Suppressor macrophage treated with lipopolysaccharide for 1 hour (primary cell): ENCODE measurements at regions not wholly inside any gene's neighbourhood (a gene's known extent, or its start where the extent isn't known, plus 50 kb on each side); places are given as distances from the start of the nearest gene placed in this dataset.
"Not testable (repeated sequence)": the region's sequence is repeated elsewhere in the genome, so short reads cannot be mapped to it uniquely, and the experiment has no call there.

Experiments
- DNase-seq, 3 donors: peaks; one replicate each; pipeline ENCODE4 v3.0.0-alpha.2; 2020 to 2022

GRCh38 chrX:10676235-10676957, 56.0 kb upstream of the MID1 start:
- no peak for DNase-seq

- DNase-seq = no peak
Measured at GRCh38 chrX:10677490-10677889, 57.1 kb upstream of the MID1 start.

DNA sequence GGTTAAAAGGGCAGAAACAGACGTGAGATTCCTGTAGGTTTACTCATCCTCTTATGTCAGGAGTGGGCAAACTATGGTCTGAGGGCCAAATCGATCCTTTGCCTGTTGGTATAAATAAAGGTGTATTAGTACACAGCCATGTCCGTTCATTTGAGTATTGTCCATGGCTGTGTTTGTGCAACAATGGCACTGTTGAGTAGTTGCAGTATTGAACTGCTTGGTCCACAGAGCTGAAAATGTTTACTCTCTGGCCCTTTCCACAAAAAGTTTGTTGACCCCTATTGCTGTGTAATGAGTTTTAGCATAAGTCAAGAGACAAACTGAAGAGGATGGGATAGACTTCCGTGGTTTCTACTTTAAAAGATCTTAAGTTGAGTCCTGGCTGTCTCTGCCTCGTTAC, 59.0 kb upstream of the MID1 start:
- no peak for DNase-seq

DNA sequence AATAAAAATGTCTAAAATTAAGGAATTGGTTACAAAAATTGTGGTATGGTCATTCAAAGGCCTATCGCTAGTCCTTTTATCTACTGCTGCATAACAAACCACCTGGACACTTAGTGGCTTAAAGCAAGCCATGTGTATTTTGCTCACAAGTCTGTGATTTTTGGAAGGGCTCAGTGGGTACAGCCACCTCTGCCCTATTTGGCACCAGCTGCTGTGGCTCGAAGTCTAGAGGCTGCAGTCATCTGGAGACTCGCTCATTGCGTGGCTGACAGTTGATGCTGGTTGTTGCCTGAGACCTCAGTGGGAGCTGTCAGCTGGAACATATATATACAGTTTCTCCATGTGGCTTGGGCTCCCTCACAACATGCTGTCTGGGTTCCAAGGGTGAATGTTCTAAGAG, 60.8 kb upstream of the MID1 start:
- no peak for DNase-seq

GRCh38 chrX:10683631-10684030, 63.2 kb upstream of the MID1 start:
- DNase-seq = not testable (repeated sequence)

DNA sequence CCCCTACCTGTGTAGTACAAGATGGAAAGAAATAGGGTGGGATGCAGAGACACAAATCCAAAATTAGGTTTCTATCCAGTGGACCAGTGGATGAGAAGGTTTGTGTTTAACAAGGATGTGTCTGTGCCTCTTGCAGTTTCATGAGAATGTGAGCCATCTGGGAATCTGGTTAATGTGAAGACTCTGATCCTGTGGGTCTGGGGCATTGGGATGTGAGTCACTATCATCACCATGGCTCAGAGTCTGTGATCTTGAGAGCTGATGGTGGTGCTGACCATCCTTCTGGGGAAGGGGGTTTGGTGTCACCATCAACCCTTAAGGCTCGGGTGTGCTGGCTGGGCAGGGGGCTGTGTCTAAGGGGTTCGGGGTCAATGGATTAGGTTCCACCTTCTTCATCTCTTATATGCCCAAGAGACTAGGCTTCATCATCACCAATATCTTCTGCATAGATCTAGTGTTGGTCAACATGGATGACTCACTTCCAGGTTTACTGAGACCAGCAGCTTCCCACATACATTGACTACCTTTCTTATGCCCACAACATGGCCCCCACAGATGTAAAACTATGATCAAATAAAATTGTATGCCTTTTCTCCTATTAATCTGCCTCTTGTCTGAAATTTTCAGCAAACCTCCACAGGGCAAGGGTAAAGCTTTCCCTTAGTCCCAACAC, 65.7 kb upstream of the MID1 start:
- no peak for DNase-seq

DNA sequence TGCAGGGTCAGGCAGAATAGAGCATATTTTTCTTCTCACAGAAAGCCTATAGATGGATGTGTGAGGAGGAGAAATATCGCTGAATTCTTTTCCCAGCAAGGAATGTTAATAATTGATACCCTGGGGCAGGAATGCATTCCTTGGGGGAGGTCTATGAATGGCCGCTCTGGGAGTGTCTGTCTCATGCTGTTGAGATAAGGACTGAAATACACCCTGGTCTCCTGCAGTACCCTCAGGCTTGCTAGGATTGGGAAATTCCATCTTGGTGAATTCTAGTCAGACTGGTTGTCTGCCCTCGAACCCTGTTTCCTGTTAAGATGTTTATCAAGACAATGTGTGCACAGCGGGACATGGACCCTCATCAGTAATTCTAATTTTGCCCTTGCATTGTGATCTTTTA, 71.4 kb upstream of the MID1 start:
- DNase-seq = not testable (repeated sequence)

GRCh38 chrX:10697616-10698317, 77.4 kb upstream of the MID1 start:
- DNase-seq = no peak

- no peak for DNase-seq
Measured at GRCh38 chrX:10698318-10698640, 77.9 kb upstream of the MID1 start.

DNA sequence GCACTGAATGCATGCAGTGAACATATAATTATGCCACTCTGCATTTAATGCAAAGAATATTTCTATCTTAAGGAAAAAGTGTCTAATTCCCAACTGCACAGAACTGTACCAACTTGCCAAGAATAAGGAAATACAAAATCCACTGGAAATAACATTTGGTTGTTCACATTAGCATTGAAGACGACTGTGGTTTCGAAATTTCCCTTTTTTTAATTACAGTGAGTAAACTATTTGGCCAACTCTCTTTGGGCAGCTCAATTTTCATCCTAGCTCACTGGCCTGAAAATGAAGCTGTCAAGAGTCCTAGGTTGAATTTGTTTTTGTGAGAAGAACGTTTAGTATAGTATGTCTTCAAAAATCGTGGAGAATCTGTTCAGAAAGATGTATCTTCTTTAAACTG, 81.6 kb upstream of the MID1 start:
- DNase-seq = no peak

GRCh38 chrX:10706342-10706741, 86.0 kb upstream of the MID1 start:
- not testable (repeated sequence) for DNase-seq

DNA sequence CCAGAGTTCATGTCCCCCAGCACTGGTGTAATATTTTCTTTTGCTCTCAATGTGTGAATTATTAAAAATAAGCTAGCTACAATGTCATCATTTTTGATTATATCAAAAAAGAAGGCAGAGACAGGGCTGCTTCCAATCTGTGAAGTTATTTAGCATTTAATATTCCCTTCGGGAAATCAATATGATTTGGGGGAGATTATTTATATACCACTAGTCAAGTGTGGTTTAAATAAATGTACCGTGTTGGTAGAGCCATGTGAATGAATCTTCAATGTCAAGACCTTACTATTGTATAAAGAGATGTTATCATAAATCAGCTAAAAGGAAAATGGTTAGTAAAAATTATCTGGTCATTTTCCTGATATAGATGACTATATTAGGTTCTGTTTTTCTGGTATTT, 87.4 kb upstream of the MID1 start:
- no peak for DNase-seq

DNA sequence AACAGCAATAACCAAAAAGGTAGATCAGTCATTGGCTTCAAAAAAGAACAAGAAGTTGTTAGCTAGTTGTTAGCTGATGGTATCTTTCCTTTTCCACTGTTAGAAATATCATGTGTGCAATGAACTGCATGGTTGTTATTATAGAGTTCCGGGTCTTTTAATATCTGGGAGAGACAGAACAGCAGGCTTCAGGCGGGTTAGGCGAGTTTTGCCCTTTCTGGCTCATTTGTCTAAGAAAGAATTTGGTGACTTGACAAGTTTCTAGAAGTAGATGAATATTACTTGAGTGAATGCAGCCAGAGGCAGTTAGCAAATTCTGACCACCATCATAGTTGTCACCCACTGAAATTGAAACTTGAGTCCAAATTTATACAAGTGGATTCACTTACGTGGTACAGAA, 88.9 kb upstream of the MID1 start:
- DNase-seq = no peak

DNA sequence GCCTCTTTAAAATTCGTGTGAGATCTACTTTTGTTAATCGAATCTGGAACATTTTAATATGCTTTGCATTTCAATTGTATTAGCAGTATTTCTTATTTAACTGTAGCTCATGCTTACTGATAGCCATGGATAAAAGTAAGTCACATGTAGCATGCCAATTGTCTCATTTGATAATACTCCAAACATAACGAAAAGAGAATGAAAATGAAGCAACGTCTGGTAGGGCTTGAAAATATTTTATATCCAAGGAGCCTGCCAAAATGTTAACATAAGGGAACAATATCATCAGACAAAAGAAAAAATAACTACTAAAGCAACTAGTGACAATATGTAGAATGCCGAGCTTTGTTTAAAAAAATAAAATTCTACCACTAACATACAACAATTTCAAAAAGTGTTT, 94.1 kb upstream of the MID1 start:
- no peak for DNase-seq

DNA sequence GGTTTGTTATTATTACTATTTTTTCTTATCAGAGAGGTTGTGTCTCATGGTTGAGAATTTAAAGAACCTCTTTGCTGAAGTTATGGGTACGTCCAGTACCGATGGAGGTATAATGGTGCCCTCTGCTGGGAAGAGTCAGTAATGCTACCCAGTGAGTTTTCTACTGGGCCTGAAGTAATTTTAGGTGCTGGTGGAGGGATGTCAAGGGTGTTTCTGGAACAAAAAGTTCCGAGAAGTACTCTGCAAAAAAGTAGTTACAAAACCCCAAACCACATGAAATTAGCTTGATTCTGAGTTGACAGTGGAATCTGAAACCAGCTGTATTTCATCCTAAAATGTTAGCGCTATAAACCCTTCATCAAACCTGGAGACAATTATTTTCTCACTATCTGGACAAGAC, 102.5 kb upstream of the MID1 start:
- DNase-seq = peak; percentile 45 to 61 (median 54)

- peak in 2 of 3 donors; percentile 0 to 18 for DNase-seq
Measured at GRCh38 chrX:10725071-10725470, 104.7 kb upstream of the MID1 start.

DNA sequence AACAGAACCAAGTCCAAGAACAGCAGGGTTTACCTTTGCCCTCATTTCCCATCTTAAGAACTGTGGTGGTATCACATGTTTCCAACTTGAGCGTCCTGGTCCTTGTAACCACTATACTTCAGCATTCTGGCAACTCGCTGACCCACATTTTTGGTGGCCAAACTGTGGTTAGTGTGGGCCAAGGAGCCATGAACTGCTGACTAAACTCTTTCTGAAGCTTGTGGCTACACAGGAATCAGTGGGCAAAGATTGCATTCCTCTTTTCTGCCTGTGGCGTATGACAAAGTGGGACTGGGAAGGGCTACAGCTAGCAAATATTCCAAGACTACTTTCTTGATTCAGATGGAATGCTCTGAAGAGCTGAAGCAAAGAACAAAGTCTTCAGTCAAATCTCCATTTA, 106.3 kb upstream of the MID1 start:
- DNase-seq = peak in 2 of 3 donors; percentile 0 to 3

GRCh38 chrX:10728806-10729389, 108.5 kb upstream of the MID1 start:
- DNase-seq = no peak

DNA sequence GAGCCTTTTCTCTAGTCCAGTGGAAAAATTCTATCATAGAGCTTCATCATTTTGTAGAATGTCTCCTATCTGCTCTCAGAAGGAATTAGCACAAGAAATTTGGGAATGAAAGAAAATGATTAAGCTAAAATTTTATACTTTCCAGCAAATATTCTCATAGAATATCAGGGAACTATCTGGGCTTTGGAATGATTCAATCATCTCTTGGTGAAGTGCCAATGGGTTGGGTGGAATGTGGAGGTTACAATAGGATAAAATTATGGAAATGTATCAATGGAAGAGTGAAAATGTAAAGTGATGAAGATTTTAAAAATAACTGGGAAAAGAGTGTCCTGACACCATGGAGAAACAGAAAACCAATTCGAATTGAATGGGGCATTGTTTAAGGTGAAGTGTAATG, 119.0 kb upstream of the MID1 start:
- DNase-seq = no peak

GRCh38 chrX:10741003-10741402, 120.6 kb upstream of the MID1 start:
- DNase-seq = no peak

DNA sequence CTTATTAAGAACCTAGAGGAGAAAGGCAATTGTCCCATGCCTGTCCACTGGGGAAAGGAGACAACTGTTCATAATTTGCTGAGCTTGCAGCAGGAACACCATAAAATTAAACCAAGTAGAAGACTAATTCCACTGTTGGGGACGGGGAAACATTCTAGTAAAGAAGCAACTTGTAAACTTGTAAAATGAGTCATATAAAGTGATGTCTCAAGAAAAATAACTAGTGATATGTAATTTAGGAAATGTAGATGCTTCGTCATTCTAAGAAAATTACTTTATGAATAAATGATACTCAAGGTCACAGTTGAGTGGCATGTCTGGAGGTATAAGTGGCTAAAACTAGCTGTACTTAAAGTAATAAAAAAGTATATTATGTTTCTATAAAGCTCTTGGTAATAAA, 121.2 kb upstream of the MID1 start:
- DNase-seq = no peak

GRCh38 chrX:10743476-10743875, 123.1 kb upstream of the MID1 start:
- DNase-seq = no peak

GRCh38 chrX:10744007-10744406, 123.6 kb upstream of the MID1 start:
- DNase-seq = no peak

DNA sequence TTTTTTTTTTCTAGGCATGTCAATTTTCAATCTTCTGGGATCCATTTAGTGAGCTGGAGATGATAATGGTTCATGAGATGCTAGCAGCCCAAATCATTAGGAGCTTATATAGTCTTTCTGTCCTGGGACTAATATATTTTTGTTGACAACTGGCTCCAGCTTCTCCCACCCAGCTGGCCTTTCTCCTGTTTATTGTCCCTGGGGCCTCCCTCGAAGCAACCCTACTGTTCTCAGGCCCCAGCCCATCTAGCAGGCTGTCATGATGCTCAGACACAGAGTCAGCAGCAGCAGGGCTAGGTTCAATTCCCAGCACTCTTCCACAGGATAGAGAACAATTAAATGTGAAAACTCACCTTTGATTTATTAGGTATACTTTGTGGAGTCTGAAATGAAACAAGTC, 127.6 kb upstream of the MID1 start:
- no peak for DNase-seq
